HG03565 (cell line): ENCODE measurements at regions not wholly inside any gene's neighbourhood (a gene's known extent, or its start where the extent isn't known, plus 50 kb on each side); places are given as distances from the start of the nearest gene placed in this dataset.

Experiments used
- ATAC-seq: cut with Tn5 transposase; IDR thresholded peaks from one replicate; pipeline ENCODE4 v1.9.1; 2021; ENCODE audit warnings: mild to moderate bottlenecking, moderate library complexity; ENCODE audit not compliant: unreplicated experiment

- ATAC-seq: no peak
These were observed 80.6 kb upstream of the CPNE8 start for GRCh38 chr12:38985961-38986360.

DNA sequence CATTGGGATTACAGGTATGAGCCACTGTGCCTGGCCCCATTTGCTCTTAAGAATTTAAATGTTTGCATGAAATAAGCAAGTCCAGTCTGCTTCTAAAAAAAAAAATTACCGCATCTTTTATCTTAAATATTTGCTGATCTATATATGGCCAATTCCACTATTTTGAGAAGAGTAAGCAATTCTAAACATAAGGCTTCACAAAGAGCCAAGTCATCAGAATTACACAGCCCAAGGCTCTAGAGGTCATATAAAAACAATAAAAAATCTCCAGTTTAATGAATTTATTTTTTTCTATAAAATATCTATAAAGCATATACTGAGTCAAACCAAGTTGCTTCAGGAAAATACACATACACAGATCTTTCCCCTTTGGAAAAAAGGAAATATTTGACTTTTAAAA is 79.0 kb upstream of the CPNE8 start:
- ATAC-seq: no peak

DNA sequence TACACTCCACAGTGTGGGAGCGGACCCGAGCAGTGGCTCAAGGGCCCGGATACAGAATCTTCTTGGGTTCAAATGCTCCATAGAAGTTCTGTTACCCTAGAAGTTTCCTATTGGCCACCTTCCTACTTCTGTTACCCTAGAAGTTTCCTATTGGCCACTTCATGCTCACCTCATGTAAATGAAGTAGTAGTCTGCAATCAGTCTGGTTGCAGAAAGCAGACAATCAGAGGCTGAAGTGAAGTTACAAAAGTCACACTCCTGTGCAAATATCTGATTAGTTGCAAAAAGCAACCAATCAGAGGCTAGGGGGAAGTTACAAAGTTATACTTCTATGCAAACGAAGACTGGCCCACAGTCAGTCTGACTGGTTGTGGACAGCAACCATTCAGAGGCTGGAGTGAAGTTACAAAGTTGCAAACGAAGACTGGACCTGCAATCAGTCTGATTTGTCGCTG is 77.8 kb upstream of the CPNE8 start:
- ATAC-seq: no peak

GRCh38 chr12:38977132-38977531 is 71.7 kb upstream of the CPNE8 start:
- ATAC-seq: no peak

- no peak for ATAC-seq
These were observed 64.3 kb upstream of the CPNE8 start for GRCh38 chr12:38969706-38970105.

DNA sequence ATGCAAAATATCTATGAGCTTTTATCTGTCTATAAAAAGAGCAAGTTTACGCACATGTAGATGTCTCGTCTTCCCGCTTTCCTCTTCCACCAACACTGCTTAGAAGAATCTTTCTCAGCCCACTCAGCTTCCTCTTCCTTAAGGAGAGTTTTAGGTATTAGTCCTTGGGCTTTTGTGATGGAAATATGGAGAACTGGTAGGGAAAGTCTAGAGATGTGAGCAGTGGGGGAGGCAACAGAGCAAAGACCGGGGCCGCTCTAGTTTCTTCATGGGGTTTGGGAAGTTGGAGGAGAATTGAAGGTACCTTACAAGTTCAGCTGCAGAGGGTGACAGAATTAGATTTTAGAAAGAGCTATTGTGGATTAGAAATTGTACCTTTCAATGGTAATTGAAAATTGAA is 56.3 kb upstream of the CPNE8 start:
- no peak for ATAC-seq

DNA sequence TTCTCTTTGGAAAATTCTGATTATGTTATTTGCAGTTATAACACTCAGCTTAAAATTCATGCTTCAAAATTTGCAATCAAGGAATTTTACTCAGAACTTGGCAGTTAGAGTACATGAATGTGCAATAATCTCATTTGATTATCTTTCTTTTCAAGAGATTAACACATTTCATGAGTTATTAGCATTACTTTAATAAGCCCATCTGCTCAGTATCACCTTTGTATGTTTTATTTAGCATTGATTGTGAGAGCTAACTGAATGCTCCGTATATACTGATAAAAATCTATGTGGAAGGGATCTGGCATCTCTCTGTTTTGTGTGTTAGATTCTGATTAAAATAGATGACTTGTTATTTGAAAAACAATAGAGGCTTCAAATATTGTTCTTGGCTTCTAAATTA is 55.6 kb upstream of the CPNE8 start:
- ATAC-seq: no peak

DNA sequence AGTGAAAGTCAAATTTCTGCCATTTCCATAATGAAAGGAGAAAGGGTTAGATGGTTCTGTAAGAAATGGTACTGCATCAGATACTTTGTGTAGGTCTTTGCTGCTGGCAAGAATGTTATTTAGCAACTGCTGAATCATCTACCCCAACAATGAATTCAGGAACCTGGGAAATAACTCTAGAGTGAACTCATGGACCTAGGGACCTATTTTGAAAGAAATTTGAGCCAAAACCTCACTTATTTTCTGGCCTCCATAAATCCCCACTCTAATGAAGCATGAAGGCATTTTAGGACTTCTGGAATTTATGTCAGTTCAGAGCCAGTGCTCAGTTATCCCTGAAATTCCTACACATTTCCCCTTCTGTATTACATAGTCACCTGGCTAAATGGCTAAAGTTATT is 50.9 kb upstream of the CPNE8 start:
- no peak for ATAC-seq
